Ovary (tissue), 7 donors: ENCODE measurements at regions not wholly inside any gene's neighbourhood (a gene's known extent, or its start where the extent isn't known, plus 50 kb on each side); places are given as distances from the start of the nearest gene placed in this dataset.

ENCODE experiments used
- DNase-seq, 5 donors: peaks; one replicate each; pipeline ENCODE4 v3.0.0-alpha.2; 2019 to 2020
- H3K27ac ChIP-seq, 2 donors: fragments of 200-600 bp; one replicate each; pipeline versions ENCODE4 v1.5.1 to v1.8.0; 2019 to 2022
- H3K27me3 ChIP-seq: fragments of 200-600 bp; one replicate; pipeline ENCODE4 v1.8.0; 2022
- H3K36me3 ChIP-seq: fragments of 200-600 bp; sonication (generic); one replicate; pipeline ENCODE4 v1.5.1; 2019
- H3K4me1 ChIP-seq: one replicate; pipeline ENCODE4 v1.8.1; 2013; ENCODE audit warnings: mild to moderate bottlenecking, moderate library complexity; ENCODE audit not compliant: insufficient read depth
- H3K4me3 ChIP-seq: fragments of 200-600 bp; sonication (generic); one replicate; pipeline ENCODE4 v1.5.1; 2017
- H3K9me3 ChIP-seq, 2 donors: fragments of 200-600 bp in 1 of 2; sonication (generic) in 1 of 2; one replicate each; pipeline versions ENCODE4 v1.5.1 to v1.8.1; 2013 to 2019; ENCODE audit warnings: mild to moderate bottlenecking in 1 of 2, moderate library complexity in 1 of 2
- EP300 ChIP-seq: sonication (generic); formaldehyde crosslinking; IDR thresholded peaks from one replicate; pipeline ENCODE4 v1.6.1; 2017; ENCODE audit warnings: antibody characterized with exemption
- POLR2A ChIP-seq: fragments of 450-650 bp; IDR thresholded peaks from one replicate; pipeline ENCODE4 v1.6.1; 2017; ENCODE audit warnings: antibody characterized with exemption, mild to moderate bottlenecking, moderate library complexity
- WGBS, 3 donors: extraction: QIAGEN DNeasy Blood & Tissue Kit in 1 of 3; methylation state at CpG; one replicate each; pipeline versions ENCODE4 v1.1.5 to v1.1.7; 2013 to 2017; 5-methylcytosine and 5-hydroxymethylcytosine counted together
- intact Hi-C, 4 donors: fragments of 100-400 bp; cut with DNase I; formaldehyde crosslinking; loops; one replicate each; pipeline versions ENCODE4 v1.11.0 to v1.15.1; 2022 to 2023
- TF ChIP-seq, protein P1 (sequence below), 3 donors: fragments of 450-650 bp in 2 of 3; fragments of 200-600 bp in 1 of 3; IDR thresholded peaks; one replicate each; pipeline versions ENCODE4 v1.5.1 to v1.8.0; 2016 to 2022; ENCODE audit warnings: antibody characterized with exemption in 3 of 3, mild to moderate bottlenecking in 1 of 3
- donor health status: DM: no; HTN: no; CAD: no; lungs with moderate emphysema.
- donor health status: DM: no; HTN: no; CAD: no.
- donor health status: Bipolar disorder and iron deficiency.
- donor health status: DM: no; HTN: no; CAD: no.
- donor health status: DM: yes; HTN: yes; CAD: no.

GRCh38 chr2:191580581-191580980 lies 97.4 kb upstream of the NABP1 start:
- intact Hi-C loops = no loop called here
- WGBS, 3 donors = 86 to 90% (median 89%) methylated on average over 4 of the region's 4 CpGs

DNA sequence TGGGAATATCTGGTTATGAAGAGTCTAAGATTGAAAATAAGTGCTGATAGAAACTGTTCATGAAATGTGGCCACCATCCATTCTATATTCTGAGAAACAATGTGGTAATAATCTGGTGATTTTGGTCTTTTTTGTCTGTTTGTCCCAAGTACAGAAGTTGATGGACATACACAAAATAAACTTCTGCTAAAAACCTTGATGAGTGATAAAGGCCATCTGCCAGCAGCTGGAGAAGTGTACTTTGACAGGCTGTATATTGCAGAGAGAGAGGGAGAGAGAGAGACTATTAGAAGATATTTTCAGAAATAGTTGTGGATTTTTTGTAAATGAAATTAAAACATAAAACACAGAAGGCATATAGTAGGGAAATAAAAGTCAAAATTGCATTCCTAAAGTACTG lies 96.9 kb upstream of the NABP1 start:
- no peaks in the 10 kb centered on the region for H3K4me1 ChIP-seq
- H3K36me3 ChIP-seq = no peaks in the 10 kb centered on the region
- H3K9me3 ChIP-seq = no peaks in the 10 kb centered on the region
- H3K4me3 ChIP-seq = no peak overlapping the region
- H3K27ac ChIP-seq = no peak overlapping the region
- DNase-seq = no peak
- intact Hi-C loops = no loop called here
- TF ChIP-seq EP300 = no peak
- no peak for TF ChIP-seq POLR2A
- TF ChIP-seq, protein P1, sequence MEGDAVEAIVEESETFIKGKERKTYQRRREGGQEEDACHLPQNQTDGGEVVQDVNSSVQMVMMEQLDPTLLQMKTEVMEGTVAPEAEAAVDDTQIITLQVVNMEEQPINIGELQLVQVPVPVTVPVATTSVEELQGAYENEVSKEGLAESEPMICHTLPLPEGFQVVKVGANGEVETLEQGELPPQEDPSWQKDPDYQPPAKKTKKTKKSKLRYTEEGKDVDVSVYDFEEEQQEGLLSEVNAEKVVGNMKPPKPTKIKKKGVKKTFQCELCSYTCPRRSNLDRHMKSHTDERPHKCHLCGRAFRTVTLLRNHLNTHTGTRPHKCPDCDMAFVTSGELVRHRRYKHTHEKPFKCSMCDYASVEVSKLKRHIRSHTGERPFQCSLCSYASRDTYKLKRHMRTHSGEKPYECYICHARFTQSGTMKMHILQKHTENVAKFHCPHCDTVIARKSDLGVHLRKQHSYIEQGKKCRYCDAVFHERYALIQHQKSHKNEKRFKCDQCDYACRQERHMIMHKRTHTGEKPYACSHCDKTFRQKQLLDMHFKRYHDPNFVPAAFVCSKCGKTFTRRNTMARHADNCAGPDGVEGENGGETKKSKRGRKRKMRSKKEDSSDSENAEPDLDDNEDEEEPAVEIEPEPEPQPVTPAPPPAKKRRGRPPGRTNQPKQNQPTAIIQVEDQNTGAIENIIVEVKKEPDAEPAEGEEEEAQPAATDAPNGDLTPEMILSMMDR (IDR thresholded peaks at IDR 0.05) = no peak
- no peaks in the 10 kb centered on the region for H3K27me3 ChIP-seq

More at GRCh38 chr2:191580581-191580980, 97.4 kb upstream of the NABP1 start:
- Histone ChIP-seq H3K36me3 (no peaks in the 10 kb centered on the region), H3K27me3 (no peaks in the 10 kb centered on the region), H3K4me3 (no peak overlapping the region), H3K27ac (no peak overlapping the region), H3K4me1 (no peaks in the 10 kb centered on the region), H3K9me3 (no peaks in the 10 kb centered on the region)
- TF ChIP-seq POLR2A = no peak
- TF ChIP-seq, protein P1 (IDR thresholded peaks at IDR 0.05) = no peak
- no peak for TF ChIP-seq EP300
- no peak for DNase-seq

GRCh38 chr2:191582355-191582754 lies 95.6 kb upstream of the NABP1 start:
- H3K27ac ChIP-seq = no peak overlapping the region
- DNase-seq = no peak
- no peak overlapping the region for H3K4me3 ChIP-seq
- no peaks in the 10 kb centered on the region for H3K36me3 ChIP-seq
- no peaks in the 10 kb centered on the region for H3K9me3 ChIP-seq
- TF ChIP-seq, protein P1 (IDR thresholded peaks at IDR 0.05) = no peak
- TF ChIP-seq EP300 (no peak), POLR2A (no peak)
- no peaks in the 10 kb centered on the region for H3K4me1 ChIP-seq
- intact Hi-C loops = no loop called here
- no peaks in the 10 kb centered on the region for H3K27me3 ChIP-seq

GRCh38 chr2:191591025-191591424 lies 86.9 kb upstream of the NABP1 start:
- Histone ChIP-seq H3K27me3 (no peaks in the 10 kb centered on the region), H3K27ac (no peak overlapping the region), H3K36me3 (no peaks in the 10 kb centered on the region), H3K4me3 (no peak overlapping the region), H3K9me3 (no peaks in the 10 kb centered on the region), H3K4me1 (no peaks in the 10 kb centered on the region)
- 87 to 91% (median 89%) methylated on average over 6 of the region's 6 CpGs for WGBS, 3 donors
- no peak for DNase-seq
- TF ChIP-seq EP300 = no peak
- TF ChIP-seq POLR2A = no peak
- TF ChIP-seq, protein P1 (IDR thresholded peaks at IDR 0.05) = no peak
- intact Hi-C loops = no loop called here
